ENCODE measurements at regions not wholly inside any gene's neighbourhood (a gene's known extent, or its start where the extent isn't known, plus 50 kb on each side); places are given as distances from the start of the nearest gene placed in this dataset.

- TF ChIP-seq ATF2 (IDR thresholded peaks at IDR 0.05; ENCODE audit: low read length) (no peak), RBBP5 (IDR thresholded peaks at IDR 0.05; ENCODE audit: borderline replicate concordance, low read depth, low read length) (no peak), SUZ12 (IDR thresholded peaks at IDR 0.05; ENCODE audit: low read length) (no peak), EZH2 (IDR thresholded peaks at IDR 0.05; ENCODE audit: low read depth, low read length, severe bottlenecking) (no peak), MAFK (IDR thresholded peaks at IDR 0.05; ENCODE audit: low read depth, low read length) (no peak)
Observed at GRCh38 chr9:650362-650761, 191.1 kb upstream of the DMRT1 start (continued).

Measured in H1 (cell line).